NCI-H1436 treated with DMSO at 0.1 percent for 48 hours (cell line): ENCODE measurements at regions not wholly inside any gene's neighbourhood (a gene's known extent, or its start where the extent isn't known, plus 50 kb on each side); places are given as distances from the start of the nearest gene placed in this dataset.
"Not testable (repeated sequence)": the region's sequence is repeated elsewhere in the genome, so short reads cannot be mapped to it uniquely, and the experiment has no call there.

Experiments
- DNase-seq: peaks from one replicate; lab custom pipeline; 2025; lab: John Stamatoyannopoulos, UW

- no peak for DNase-seq
Measured at GRCh38 chr12:46547421-46548354, 175.1 kb upstream of the SLC38A2 start.

- no peak for DNase-seq
Measured at GRCh38 chr12:46546634-46547273, 174.2 kb upstream of the SLC38A2 start.

- DNase-seq: not testable (repeated sequence)
Measured at GRCh38 chr12:46543378-46543795, 170.8 kb upstream of the SLC38A2 start.

GRCh38 chr12:46538976-46539375 is 166.4 kb upstream of the SLC38A2 start:
- no peak for DNase-seq

- no peak for DNase-seq
Measured at GRCh38 chr12:46537387-46537955, 164.9 kb upstream of the SLC38A2 start.

GRCh38 chr12:46536316-46536715 is 163.7 kb upstream of the SLC38A2 start:
- DNase-seq: not testable (repeated sequence)

GRCh38 chr12:46535907-46536306 is 163.3 kb upstream of the SLC38A2 start:
- DNase-seq: no peak

- DNase-seq: no peak
Measured at GRCh38 chr12:46535376-46535775, 162.8 kb upstream of the SLC38A2 start.

GRCh38 chr12:46534327-46534840 is 161.8 kb upstream of the SLC38A2 start:
- no peak for DNase-seq

GRCh38 chr12:46533723-46534122 is 161.2 kb upstream of the SLC38A2 start:
- no peak for DNase-seq

GRCh38 chr12:46531804-46532203 is 159.2 kb upstream of the SLC38A2 start:
- DNase-seq: no peak

GRCh38 chr12:46531059-46531785 is 158.6 kb upstream of the SLC38A2 start:
- no peak for DNase-seq

- DNase-seq: no peak
Measured at GRCh38 chr12:46530373-46531056, 157.9 kb upstream of the SLC38A2 start.

GRCh38 chr12:46526233-46526632 is 153.7 kb upstream of the SLC38A2 start:
- DNase-seq: no peak

- no peak for DNase-seq
Measured at GRCh38 chr12:46524778-46525177, 152.2 kb upstream of the SLC38A2 start.

GRCh38 chr12:46523863-46524770 is 151.5 kb upstream of the SLC38A2 start:
- no peak for DNase-seq

GRCh38 chr12:46523446-46523845 is 150.9 kb upstream of the SLC38A2 start:
- DNase-seq: no peak

GRCh38 chr12:46522071-46522470 is 149.5 kb upstream of the SLC38A2 start:
- DNase-seq: no peak

- no peak for DNase-seq
Measured at GRCh38 chr12:46521145-46521544, 148.6 kb upstream of the SLC38A2 start.

GRCh38 chr12:46519407-46519806 is 146.8 kb upstream of the SLC38A2 start:
- DNase-seq: no peak
